NOMO-1 treated with dmso at 0.1 percent for 144 hours (cell line): ENCODE measurements at regions not wholly inside any gene's neighbourhood (a gene's known extent, or its start where the extent isn't known, plus 50 kb on each side); places are given as distances from the start of the nearest gene placed in this dataset.

ENCODE experiments used
- DNase-seq: peaks from one replicate; lab custom pipeline; 2025; ENCODE audit not compliant: unreplicated experiment; lab: John Stamatoyannopoulos, UW

DNA sequence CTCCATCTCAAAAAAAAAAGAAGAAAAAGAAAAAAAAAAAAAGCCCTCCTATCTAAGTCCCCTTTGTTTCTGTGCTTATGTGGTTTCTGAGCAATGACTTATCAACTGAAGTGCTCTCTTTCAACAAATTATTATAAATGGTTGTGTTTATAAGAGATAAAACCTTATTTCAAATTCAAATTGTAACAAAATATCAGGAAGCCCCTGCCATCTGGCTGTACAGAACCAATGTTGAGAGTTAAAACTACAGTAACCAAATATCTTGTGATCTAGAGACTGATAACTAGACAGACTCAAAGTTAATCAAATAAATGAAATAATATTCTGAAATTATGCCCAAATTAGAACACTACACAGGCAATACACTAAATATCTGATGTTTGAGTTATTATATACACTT is 143.0 kb upstream of the CPNE8 start:
- no peak for DNase-seq

GRCh38 chr12:39047539-39048262 is 142.3 kb upstream of the CPNE8 start:
- DNase-seq, result no peak

GRCh38 chr12:39044754-39045153 is 139.4 kb upstream of the CPNE8 start:
- DNase-seq, result no peak

- no peak for DNase-seq
Measured at GRCh38 chr12:39043424-39043822, 138.0 kb upstream of the CPNE8 start.

GRCh38 chr12:39040275-39040674 is 134.9 kb upstream of the CPNE8 start:
- DNase-seq, result no peak

- DNase-seq, result no peak
Measured at GRCh38 chr12:39037115-39037514, 131.7 kb upstream of the CPNE8 start.

DNA sequence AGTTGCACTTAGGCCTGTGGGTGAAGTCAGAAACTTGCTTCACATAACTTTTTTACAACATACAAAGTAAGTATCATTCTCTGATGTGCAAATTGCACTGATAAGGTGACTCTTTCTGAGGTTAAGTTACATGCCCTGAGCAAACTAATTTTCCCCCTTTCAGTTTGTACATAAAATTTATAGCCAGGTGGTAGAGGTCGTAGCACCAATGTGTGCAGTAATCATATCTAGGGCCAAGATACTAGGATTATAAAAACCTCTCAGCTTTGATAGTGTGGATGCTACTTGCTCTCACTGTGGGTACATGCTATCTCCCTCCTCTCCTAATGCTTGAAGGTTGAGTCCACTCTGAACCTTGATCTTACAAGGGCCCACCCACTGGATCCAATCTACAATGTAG is 130.7 kb upstream of the CPNE8 start:
- DNase-seq, result no peak

- DNase-seq, result no peak
Measured at GRCh38 chr12:39033782-39034181, 128.4 kb upstream of the CPNE8 start.

DNA sequence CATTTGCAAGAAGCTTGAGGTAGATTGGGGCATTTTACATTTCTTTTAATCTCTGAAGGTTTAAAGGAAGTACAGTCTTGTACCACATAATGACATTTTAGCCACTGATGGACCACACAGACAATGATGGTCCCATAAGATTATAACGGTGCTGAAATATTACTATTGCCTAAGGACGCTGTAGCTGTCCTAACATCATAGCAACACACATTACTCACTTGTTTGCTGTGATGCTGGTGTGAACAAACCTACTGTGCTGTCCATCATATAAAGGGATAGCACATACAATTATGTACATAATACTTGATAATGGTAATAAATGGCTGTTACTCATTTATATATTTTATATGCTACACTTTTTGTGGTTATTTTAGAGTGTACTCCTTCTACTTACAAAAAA is 127.1 kb upstream of the CPNE8 start:
- DNase-seq, result no peak

- no peak for DNase-seq
Measured at GRCh38 chr12:39032034-39032433, 126.6 kb upstream of the CPNE8 start.

- DNase-seq, result no peak
Measured at GRCh38 chr12:39028382-39028781, 123.0 kb upstream of the CPNE8 start.

DNA sequence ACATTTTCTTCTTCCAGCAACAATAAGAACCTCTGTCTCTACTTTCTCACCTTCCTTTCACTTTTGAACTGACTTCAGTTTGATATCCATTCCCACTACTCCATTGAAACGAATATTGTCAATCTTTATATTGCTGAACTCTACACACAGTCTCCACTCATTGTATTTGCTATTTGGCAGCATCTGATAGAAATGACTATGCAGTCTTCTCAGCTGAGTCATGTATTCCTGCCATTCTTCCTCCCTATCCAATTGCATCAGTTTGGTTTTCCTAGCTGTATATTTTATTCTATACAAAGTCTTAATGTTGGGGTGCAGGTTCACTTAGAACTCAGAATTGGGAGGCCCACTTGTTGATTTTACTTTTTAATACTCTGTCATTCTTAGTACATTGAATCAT is 107.5 kb upstream of the CPNE8 start:
- no peak for DNase-seq

DNA sequence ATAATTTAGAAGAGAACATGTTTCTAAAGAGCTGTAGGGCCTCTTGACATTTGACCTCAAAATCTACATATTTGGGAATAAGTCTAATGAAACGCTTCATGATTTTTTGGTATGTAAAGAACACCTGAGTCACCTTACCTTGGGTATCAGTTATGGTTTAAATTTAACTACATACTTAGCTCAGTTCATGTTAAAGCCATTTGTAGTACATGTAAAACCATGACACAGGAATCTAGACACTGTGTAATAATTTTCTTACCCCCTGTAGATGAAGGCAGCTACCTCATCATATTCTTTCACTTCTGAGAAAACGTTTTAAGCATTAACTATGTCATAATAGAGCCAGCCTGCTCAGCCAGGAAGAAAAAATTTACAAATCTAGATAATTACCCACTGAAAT is 105.8 kb upstream of the CPNE8 start:
- DNase-seq, result no peak

DNA sequence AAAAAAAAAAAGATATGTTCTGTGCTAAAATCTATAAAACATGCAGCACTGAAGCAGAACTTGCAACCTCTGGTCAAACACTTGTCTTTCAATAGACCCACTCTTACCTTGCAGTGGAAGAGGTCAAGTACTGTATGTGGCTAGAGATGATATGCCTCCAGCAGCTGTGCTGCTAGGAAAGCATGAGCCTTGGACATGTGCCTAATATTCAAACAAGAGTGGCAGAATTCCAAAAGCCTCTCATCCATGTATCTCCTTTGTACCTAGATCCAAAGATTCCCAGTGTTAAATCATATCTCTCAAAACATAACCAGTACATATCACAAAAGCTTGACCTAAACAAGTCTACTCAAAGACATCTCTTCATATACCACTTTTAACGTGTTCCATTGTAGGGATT is 105.0 kb upstream of the CPNE8 start:
- DNase-seq, result no peak

- no peak for DNase-seq
Measured at GRCh38 chr12:39007619-39008018, 102.2 kb upstream of the CPNE8 start.

DNA sequence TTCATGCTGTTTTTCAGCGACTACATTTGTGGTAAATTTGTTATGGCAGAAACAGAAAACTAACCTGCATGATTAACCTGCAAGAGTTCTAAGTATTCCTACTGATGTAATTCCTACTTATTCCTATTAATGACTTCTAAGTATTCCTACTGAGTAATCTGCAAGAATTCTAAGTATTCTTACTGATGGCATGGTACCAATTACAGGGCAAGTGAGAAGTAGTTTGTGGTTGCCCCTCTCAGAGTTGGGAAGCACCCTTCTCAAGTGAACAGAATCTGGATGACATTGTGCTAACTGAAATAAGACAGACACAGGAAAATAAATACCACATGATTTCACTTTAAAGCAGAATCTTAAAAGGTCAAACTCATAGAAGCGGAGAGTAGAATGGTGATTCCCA is 100.9 kb upstream of the CPNE8 start:
- no peak for DNase-seq

DNA sequence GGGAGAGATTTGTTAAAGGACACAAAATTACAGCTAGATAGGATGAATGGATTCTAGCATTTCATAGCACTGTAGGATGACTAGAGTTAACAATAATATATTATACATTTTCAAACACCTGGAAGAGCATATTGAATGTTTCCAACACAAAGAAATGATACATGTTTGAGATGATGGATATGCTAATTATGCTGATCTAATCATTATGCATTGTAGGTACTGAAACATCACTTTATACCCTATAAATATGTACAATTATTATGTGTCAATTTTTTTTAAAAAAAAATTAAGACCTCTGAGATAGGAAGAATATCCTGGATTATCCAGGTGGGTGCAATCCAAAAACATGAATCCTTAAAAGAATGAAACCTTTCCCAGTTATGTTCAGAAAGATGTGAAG is 100.3 kb upstream of the CPNE8 start:
- no peak for DNase-seq

DNA sequence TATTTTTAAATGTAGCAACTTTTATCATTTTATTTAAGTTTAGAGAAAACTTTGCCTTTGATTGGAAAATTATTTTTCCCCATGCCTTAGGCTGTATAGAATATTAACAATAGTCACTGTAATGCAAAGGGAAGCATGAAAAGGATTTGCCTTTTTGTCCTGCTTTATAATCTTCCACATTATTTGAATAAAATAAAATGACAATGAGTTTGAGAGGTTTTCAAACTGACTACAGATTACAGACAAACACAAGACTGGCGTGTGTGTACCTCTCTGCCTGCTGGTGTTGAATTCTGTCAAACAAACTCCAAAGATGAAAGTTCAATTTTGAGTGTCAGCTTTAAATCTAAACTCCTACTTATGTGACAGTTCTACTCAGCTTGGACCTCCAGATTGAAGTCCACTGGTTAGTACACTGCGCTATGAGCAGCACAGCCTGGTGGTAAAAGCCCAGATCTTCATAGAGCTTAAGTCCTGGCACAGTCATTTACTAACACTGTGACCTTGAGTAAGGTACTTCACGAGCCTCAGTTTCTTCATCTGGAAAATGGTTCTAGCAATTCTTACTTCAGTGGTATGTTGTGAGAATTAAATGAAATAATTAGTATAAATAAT is 98.3 kb upstream of the CPNE8 start:
- DNase-seq, result no peak

- DNase-seq, result no peak
Measured at GRCh38 chr12:39000370-39000769, 95.0 kb upstream of the CPNE8 start.

- DNase-seq, result no peak
Measured at GRCh38 chr12:38998887-38999482, 93.6 kb upstream of the CPNE8 start.

GRCh38 chr12:38995249-38995648 is 89.9 kb upstream of the CPNE8 start:
- DNase-seq, result no peak

- DNase-seq, result no peak
Measured at GRCh38 chr12:38985961-38986360, 80.6 kb upstream of the CPNE8 start.

DNA sequence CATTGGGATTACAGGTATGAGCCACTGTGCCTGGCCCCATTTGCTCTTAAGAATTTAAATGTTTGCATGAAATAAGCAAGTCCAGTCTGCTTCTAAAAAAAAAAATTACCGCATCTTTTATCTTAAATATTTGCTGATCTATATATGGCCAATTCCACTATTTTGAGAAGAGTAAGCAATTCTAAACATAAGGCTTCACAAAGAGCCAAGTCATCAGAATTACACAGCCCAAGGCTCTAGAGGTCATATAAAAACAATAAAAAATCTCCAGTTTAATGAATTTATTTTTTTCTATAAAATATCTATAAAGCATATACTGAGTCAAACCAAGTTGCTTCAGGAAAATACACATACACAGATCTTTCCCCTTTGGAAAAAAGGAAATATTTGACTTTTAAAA is 79.0 kb upstream of the CPNE8 start:
- DNase-seq, result no peak
